ENCODE measurements at regions not wholly inside any gene's neighbourhood (a gene's known extent, or its start where the extent isn't known, plus 50 kb on each side); places are given as distances from the start of the nearest gene placed in this dataset.
"Not testable (repeated sequence)": the region's sequence is repeated elsewhere in the genome, so short reads cannot be mapped to it uniquely, and the experiment has no call there.

DNA sequence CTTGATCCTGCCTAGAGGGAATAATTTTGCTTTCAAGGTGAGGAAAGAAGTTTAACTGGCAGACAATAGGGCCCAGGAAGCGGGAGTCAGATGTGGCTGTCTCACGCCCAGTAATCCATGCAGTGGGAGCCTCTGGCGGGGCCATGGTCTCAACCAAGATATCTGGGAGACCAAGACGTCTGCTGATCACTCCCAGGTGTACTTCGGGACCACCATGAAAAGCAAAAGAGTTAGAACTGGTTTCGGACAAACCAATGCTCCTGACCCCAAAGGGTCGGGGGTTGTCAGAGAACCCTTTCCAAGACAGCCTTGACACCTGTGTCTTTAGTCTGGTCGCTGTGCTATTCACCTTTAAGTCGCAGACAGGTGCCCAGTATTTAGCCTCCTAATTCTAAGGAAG lies 256.9 kb upstream of the MBL2 start:
- ChIA-PET POLR2A (no interaction called here), CTCF (no interaction called here)
- H3K27ac Mint-ChIP-seq, result no peak overlapping the region
- TF ChIP-seq, protein P1, sequence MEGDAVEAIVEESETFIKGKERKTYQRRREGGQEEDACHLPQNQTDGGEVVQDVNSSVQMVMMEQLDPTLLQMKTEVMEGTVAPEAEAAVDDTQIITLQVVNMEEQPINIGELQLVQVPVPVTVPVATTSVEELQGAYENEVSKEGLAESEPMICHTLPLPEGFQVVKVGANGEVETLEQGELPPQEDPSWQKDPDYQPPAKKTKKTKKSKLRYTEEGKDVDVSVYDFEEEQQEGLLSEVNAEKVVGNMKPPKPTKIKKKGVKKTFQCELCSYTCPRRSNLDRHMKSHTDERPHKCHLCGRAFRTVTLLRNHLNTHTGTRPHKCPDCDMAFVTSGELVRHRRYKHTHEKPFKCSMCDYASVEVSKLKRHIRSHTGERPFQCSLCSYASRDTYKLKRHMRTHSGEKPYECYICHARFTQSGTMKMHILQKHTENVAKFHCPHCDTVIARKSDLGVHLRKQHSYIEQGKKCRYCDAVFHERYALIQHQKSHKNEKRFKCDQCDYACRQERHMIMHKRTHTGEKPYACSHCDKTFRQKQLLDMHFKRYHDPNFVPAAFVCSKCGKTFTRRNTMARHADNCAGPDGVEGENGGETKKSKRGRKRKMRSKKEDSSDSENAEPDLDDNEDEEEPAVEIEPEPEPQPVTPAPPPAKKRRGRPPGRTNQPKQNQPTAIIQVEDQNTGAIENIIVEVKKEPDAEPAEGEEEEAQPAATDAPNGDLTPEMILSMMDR (IDR thresholded peaks at IDR 0.05), result no peak
- intact Hi-C loops (cut with micrococcal nuclease), result no loop called here
- peaks cover 2% of the 10 kb centered on the region for H3K9me3 Mint-ChIP-seq
- ATAC-seq, result no peak
- H3K4me1 Mint-ChIP-seq (ENCODE audit: low read depth), result no peaks in the 10 kb centered on the region
- no peak for DNase-seq
- no peaks in the 10 kb centered on the region for H3K27me3 Mint-ChIP-seq
- no peak overlapping the region for H3K4me3 Mint-ChIP-seq
- no peaks in the 10 kb centered on the region for H3K36me3 Mint-ChIP-seq (ENCODE audit: low read depth)

DNA sequence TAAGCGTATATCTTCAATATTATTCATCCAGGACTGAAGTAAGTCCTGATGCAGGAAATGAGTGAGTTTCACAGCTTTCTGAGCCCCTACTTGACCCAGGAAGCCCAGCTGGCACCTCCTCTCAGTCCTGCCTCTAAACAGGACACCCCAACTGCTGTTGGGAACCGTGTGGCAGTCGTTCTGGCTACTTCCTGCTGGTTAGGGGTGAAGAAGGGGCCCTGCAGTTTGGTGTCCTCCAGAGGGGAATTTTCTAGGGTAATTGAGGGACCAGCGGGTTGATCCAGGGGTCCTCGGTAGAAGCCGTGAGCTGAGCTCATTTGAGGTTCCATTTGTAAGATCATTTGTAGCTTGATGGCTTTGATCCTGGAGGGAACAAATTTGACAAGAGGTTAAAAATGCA lies 253.2 kb upstream of the MBL2 start:
- H3K27me3 Mint-ChIP-seq; H3K27ac Mint-ChIP-seq; H3K4me1 Mint-ChIP-seq (ENCODE audit: low read depth); ATAC-seq; intact Hi-C loops (cut with micrococcal nuclease); POLR2A ChIA-PET; DNase-seq; H3K4me3 Mint-ChIP-seq; H3K36me3 Mint-ChIP-seq (ENCODE audit: low read depth); H3K9me3 Mint-ChIP-seq; CTCF ChIA-PET: not testable (repeated sequence)

DNA sequence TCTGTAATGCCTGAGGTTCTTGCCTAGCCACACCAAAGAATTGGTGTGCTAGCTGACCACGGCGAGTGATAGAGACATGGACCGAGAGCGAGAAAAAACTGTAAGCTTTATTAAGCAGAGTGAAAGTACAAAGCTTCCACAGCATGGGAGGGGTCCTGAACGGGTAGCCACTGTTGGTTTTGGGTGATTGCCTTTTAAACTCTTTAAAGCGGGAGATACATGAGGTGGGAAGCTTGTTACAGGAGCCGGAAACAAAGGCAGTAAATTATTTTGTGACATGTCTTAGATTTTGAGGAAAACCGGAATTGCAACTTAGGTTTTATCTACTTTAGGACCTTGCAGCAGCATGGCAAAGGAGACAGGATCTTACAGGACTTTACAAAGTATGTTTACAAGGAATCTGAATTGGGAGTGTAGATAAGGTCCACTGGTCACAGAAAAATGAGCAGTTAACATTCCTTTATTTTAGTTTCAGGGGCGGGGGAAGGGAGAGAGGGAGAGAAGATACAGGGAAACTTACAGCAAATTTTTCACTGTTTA lies 252.7 kb upstream of the MBL2 start:
- intact Hi-C loops (cut with micrococcal nuclease), result no loop called here
- DNase-seq (no peak), ATAC-seq (no peak)
- Mint-ChIP-seq H3K36me3 (ENCODE audit: low read depth) (no peaks in the 10 kb centered on the region), H3K27ac (no peak overlapping the region), H3K9me3 (no peaks in the 10 kb centered on the region), H3K4me1 (ENCODE audit: low read depth) (no peaks in the 10 kb centered on the region), H3K4me3 (no peak overlapping the region), H3K27me3 (no peaks in the 10 kb centered on the region)
- ChIA-PET POLR2A (no interaction called here), CTCF (no interaction called here)
- TF ChIP-seq, protein P1 (IDR thresholded peaks at IDR 0.05), result no peak

DNA sequence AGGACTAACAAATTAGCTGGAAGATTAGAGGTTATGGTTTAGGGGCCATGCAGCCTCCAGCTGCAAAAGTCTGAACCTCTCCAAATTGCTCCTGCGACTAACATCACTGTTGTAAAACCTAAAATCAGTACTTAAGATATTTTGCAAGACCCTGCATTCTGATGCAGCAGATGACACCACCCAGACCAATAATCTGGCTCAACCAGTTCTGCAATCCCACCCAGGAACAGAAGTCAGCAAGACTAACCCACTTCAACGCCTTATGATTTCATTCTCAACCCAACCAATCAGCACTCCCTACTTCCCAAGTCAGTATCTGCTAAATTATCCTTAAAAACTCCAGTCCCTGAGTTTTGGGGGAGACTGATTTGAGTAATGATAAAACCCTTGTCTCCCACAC lies 250.8 kb upstream of the MBL2 start:
- Mint-ChIP-seq H3K36me3 (ENCODE audit: low read depth) (no peaks in the 10 kb centered on the region), H3K4me1 (ENCODE audit: low read depth) (no peaks in the 10 kb centered on the region), H3K27me3 (no peaks in the 10 kb centered on the region), H3K9me3 (no peaks in the 10 kb centered on the region), H3K27ac (no peak overlapping the region), H3K4me3 (no peak overlapping the region)
- no peak for ATAC-seq
- TF ChIP-seq, protein P1 (IDR thresholded peaks at IDR 0.05), result no peak
- ChIA-PET POLR2A (no interaction called here), CTCF (no interaction called here)
- intact Hi-C loops (cut with micrococcal nuclease), result no loop called here
- no peak for DNase-seq

DNA sequence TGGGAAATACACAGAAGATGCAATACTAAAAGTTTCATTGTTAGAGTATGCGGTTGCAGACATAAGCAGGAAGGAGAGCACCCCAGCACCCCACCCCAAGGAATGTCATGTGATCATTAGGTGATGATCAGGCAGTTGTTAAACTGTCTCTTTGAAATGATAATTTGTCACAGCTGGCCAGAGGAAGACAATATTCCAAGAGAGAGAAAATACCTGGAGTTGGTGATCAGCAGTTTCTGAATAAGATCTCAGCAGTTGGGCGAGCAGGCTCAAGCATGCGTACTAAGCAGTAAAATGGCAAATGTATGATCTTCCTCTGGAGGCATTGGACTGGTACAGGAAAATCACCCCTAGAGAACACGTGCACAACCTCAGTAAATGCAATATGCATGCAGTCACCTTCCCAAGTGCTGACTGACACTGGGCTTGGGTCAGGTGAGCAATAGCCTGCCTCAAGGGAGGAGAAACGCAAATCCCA lies 250.1 kb upstream of the MBL2 start:
- no peak overlapping the region for H3K27ac Mint-ChIP-seq
- TF ChIP-seq, protein P1 (IDR thresholded peaks at IDR 0.05), result no peak
- no peak for ATAC-seq
- H3K9me3 Mint-ChIP-seq, result no peaks in the 10 kb centered on the region
- intact Hi-C loops (cut with micrococcal nuclease), result no loop called here
- no peak for DNase-seq
- POLR2A ChIA-PET, result no interaction called here
- H3K4me1 Mint-ChIP-seq (ENCODE audit: low read depth), result no peaks in the 10 kb centered on the region
- no peaks in the 10 kb centered on the region for H3K27me3 Mint-ChIP-seq
- H3K36me3 Mint-ChIP-seq (ENCODE audit: low read depth), result no peaks in the 10 kb centered on the region
- no peak overlapping the region for H3K4me3 Mint-ChIP-seq
- CTCF ChIA-PET, result no interaction called here
